SKM-1 (cell line): ENCODE measurements at regions not wholly inside any gene's neighbourhood (a gene's known extent, or its start where the extent isn't known, plus 50 kb on each side); places are given as distances from the start of the nearest gene placed in this dataset.

ENCODE experiments used
- DNase-seq: peaks from one replicate; lab custom pipeline; 2025; ENCODE audit not compliant: unreplicated experiment; lab: John Stamatoyannopoulos, UW

DNA sequence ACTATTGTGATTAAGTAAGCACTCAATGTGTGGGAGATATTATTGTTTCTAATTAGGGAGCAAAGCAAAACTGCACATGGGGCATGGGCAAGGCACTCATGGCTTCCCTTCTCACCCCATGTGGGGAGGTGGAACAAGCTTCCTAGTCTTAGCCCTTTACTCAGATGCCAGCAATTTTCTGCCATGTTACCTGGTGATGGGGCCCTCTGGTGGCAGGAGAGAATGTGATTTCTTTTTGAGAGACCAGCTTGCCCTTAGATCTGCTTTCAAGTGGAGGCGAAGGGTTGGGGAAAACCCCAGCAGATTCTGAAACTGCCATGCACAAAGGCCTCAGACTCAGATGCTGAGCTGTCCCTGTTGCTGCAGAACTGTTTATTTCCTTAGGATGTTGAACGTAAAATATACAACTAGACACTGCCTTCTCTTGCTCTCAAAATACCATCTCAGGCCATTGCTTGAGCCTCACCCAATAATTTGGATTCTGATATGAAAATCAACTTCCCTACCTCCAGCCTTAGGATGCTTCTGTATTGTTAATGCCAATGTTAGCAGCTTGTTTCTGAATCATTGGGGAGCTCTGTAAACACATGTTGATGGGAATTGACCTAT is 130.2 kb upstream of the TPRG1 start:
- no peak for DNase-seq

DNA sequence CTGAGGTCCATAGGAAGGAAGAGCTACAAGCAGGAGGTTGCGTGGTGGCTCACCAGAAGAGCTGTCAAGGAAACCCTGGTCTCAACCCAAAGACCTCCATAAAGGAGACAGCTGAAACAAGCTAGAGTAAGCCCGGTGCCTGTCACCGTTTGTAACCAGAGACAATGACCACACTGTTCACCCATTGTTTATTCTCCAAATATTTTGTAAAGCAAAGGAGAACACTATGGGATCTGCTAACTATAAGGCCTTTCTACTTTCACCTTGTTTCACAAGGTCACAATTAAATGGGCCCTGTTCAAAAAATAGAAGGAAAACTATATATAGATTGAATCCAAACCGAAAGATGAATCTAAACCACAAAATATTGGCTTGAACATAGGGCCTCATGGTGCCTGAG is 128.9 kb upstream of the TPRG1 start:
- DNase-seq = no peak

DNA sequence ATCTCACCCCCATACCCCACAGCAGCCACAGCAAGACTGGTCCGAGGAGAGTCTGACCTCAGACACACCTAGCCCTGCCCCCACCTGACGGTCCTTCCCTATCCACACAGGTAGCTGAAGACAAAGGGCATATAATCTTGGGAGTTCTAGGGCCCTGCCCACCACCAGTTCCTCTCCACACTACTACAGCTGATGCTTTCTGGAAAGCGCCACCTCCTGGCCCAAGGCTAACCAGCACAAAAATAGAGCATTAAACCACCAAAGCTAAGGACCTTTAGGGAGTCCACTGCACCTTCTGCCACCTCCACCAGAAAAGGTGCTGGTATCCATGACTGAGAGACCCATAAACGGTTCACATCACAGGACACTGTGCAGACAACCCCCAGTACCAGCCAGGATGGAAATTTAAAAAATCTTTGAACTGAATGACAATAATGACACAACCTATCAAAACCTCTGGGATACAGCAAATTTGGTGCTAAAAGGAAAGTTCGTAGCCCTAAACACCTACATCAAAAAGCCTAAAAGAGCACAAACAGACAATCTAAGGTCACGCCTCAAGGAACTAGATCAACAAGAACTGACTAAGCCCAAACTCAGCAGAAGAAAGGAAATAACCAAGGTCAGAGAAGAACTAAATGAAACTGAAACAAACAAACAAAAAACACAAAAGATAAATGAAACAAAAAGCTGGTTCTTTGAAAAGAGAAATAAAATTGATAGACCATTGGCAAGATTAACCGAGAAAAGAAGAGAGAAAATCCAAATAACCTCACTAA is 122.1 kb upstream of the TPRG1 start:
- no peak for DNase-seq

DNA sequence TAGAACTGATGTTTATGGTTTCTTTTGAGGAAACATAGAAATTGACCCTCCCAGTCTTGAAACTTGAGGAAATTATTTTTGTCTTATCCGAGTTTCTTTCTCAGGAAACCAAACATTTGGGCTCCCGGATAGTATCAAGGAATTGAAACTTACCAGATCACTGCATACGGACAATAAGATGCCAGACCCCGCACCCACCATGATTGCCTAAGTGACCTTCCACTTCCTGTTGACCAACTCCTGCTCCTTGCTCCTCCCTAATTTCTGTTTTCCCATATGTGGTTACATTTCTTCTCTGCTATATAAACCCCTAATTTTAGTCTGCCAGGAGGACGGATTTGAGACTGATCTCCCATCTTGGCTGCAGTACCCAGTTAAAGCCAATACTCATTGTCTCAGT is 118.4 kb upstream of the TPRG1 start:
- no peak for DNase-seq

DNA sequence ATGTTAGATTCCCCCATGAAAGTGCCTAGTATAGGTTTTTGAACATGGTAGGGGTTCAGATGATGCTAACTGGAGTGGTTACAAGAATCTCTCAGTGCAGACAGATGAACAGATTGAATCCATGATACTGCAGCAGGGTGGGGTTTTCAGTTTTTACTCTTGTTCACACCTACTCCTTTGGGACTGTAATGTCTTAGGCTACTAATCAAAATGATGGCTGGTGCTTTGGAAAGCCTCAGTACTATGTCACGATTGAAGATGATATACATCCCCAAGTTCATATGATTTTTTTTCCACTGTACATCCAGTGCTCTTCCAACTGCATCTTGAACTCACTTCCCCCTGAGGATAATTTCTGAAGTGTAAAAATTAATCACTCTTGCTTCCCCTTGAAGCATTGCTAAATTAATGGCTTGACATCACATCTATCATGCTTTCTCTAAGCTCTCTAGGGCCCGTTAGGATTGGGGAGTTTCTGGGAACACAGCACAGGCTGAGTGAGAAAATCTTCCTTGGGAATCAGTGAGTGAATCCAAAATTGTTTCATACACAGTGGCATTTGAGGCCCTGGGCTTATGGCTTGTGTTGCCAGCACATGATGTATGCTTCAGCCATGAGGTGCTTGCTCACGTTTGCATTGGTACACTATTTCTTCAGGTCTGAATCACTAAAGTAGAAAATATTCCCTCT is 115.0 kb upstream of the TPRG1 start:
- no peak for DNase-seq

DNA sequence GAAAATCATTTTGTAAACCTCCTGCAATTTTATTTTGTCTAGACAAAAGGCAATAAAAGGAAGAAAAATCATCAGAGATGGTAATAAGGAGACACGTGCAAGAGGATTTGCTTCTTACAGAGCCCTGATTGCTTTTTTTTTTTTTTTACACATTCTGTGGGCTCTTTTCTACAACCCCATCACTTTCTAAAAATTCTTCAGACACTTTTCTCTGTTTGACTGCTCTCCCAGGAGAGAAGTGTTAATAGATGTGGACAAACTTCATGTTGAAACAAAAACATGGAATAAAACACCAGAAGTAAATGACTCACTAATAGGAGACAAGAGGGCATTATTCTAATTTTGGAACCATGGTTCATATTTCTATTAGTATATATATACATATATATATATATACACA is 114.4 kb upstream of the TPRG1 start:
- no peak for DNase-seq

DNA sequence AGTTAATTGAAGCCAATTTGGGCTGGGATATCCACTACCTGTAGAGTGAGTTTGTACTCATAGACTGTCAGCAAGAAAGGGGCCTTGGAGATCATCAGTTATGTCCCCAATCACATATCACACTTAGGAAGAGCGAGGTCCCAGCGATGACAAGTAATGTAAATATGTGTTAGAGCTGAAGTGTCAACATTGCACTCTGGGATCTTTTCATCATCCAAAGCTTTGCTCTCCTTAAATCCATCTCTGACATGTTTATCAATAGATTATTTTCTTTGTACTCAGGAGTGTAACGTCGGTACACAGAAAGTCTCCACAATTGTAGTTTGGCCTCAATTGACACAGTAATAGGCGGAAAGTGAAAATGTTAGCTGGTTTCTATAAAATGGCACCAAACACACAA is 113.7 kb upstream of the TPRG1 start:
- DNase-seq = no peak

DNA sequence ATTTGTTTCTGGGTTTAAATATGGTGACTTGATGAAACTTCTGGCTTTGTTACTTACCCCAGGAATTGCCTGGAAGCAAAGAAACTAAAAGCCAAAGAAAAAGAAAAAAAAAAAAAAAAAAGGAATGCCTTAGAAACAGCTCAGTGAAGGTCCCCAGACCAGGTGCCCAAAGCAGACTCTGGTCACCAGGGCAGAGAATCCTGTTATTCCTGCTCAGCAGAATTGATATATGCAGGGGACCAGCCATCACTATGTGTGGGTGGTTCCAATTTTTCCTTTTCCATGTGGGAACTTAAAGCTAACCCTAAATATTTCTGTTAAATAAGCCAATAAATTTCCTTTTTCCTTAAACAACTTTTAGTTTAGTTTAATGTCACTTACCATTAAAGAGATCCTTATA is 100.8 kb upstream of the TPRG1 start:
- no peak for DNase-seq

DNA sequence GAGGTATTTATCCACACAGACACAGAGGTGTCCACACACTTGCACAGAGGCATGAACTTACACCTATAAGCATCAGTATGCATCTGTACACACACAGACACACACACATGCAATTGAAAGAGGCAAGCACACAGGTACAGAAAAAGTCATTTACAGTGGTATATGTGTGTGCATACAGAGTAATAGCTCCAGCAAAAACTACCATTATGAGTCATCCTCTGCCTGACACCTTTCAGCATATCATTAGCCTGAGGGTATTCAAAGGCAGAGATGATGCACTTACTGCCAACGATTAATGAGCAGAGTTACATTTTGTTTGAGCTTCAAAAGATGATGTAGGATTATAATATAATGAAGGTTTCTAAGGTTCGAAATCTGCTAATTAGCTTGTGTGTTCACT is 100.3 kb upstream of the TPRG1 start:
- no peak for DNase-seq

DNA sequence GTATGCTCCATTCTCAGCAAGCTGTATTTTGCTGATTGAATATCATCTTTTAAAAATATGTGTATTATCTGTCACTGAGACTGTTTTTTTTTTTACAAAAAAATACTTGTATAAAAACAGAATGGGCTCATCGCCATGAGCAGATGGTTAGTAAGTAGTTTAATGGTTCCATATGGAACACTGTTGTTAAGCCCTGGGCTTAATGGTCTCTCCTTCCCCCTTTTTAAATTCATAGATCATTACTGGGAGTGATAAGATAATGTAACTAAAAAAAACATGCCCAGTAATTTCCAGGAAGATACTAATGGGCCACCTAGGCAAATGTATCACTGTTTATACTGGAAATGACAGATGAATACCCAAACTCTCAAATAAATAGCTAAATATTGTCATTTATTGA is 95.3 kb upstream of the TPRG1 start:
- DNase-seq = no peak

DNA sequence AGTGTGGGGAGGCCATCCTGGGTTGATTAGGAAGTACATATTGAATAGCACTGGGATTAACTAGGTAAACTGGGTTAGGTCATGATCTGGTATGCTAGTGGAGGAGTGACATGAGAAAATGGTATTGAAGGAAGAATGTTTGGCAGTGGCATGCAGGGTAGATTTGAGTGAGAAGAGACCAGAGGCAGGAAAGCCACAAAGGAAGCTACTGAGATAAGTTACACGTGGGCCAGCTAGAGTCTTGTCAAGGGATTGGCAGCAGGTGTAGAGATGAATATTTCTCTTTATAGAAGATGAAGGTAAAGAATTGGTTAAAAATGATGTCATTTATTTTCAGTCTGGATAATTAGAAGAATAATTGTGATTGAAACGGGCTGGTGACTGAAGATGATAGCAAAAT is 91.0 kb upstream of the TPRG1 start:
- DNase-seq = no peak

DNA sequence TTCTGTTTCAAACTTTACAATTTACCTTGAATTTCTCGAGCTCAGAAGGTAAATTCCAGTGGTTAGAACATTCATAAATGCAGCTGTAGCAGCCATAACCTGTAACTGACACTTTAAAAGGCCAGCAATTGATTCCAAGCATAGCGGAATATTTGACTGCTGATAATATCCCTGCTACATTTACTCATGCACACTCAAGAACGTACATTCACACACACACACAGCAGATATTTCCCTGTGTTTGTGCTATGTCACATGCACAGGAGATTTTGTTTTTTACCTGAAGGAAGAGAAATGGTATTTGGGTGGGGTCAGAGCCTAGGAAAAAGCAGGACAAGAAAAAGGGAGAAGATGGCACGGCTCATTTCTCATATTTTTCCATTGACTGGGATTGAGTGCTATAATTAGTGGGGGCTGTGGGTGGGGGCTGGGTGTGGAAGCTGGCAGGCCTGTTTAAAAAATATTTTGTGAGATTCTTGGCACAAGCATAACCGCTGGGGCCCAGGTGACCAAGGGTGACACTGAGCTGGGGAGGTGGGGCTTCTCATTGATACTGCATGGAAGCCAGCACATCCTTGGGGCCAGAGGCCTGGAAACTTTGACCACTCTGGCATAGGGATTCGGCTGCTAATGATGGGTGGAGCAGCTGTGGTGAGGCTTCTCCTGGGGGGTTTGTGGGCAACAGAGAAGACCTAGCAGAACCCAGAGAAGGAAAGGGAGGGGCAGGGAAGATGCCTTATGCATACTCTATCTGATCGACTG is 88.9 kb upstream of the TPRG1 start:
- no peak for DNase-seq

DNA sequence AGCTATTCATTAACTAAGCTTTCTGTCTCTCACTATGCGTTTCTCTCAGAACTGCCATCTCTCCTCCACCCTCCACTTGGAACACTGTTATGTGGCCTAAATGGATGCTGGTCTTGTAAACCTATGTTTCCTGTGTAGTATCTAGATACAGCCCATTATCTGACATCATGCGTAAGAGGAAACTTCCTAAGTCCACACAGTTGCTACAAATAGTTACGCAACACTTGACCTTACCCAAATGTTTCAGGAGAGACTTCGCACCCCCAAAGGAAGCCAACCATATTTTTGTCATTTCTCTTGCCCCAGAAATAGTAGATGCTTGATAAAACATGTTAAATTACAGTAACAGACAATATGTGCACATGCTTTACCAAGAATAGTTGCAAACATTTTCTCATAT is 87.2 kb upstream of the TPRG1 start:
- DNase-seq = no peak

DNA sequence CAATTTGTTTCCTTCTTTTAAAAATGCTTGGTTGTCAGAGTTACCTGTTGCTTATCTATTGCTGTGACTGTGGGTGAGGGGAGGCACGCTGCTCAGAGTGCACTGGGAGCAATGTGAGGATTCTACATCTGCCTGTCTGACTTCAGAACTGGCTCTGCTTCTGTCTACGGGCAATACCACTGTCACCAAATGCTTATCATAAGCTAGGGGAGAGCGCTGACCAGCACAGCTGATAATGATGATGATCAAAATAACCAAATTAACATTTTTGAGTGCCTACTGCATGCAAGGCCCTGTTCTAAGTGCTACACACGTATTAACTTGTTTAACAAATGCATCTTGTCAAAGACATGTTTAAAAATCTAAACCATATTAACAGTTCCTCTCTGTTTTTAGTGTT is 79.2 kb upstream of the TPRG1 start:
- no peak for DNase-seq

DNA sequence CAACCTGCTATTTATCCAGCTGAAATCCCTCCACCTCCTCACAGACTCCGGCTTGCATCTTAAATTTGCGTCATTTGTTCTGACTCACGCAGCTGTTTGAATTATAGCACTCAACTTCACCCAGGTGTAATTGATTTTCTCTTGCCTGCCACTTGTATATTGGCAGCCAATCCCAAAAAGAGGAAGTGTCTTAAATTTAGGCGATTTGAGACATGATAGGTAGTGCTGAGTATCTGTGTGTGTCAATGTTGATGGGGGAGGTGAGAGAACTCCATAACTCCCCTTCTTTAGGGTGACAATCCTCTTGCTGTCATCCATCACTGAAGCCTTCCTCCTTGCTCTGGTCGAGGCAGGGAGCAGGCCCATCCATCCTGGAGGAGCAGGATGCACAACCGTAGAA is 77.2 kb upstream of the TPRG1 start:
- DNase-seq = no peak

DNA sequence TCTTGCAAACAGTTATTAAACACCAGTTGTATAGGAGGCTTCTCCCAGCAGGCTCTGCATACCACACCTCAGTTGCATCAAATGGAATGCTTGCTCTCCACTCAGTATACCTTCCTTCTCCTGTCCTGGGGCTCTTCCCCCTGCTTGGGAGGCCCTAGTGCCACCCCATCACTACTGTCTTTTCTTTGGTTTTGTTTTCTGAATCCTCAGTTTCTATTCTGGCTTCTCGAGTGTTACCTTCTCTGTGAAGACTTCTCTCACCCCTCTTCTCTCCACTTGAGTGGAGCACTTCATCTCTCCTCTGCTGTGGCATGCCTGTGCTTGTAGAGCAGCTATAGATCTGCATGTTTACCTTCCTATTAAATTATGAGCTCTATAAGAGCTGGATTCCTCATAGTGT is 75.7 kb upstream of the TPRG1 start:
- no peak for DNase-seq

DNA sequence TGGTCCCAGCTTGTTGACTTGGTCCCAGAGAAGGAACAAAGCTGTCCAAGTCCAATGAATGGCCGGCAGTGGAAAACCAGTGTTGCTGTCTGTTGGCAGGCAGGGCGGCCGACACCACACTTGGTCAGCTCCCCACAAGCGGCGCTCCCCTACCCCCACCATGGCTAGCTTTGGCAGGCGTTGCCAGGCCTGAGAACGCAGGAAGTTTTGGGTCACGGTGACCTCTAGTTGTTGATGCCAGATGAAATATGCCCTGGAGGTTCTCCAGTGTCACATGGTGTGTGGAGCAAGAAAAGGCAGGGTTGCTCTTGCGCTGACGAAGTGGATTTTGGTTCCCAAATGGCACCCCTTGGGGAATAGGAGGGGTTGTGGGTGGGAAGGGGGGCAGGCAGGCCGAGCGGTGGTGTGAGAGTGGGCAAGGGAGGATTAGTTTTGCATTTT is 72.7 kb upstream of the TPRG1 start:
- DNase-seq = no peak

DNA sequence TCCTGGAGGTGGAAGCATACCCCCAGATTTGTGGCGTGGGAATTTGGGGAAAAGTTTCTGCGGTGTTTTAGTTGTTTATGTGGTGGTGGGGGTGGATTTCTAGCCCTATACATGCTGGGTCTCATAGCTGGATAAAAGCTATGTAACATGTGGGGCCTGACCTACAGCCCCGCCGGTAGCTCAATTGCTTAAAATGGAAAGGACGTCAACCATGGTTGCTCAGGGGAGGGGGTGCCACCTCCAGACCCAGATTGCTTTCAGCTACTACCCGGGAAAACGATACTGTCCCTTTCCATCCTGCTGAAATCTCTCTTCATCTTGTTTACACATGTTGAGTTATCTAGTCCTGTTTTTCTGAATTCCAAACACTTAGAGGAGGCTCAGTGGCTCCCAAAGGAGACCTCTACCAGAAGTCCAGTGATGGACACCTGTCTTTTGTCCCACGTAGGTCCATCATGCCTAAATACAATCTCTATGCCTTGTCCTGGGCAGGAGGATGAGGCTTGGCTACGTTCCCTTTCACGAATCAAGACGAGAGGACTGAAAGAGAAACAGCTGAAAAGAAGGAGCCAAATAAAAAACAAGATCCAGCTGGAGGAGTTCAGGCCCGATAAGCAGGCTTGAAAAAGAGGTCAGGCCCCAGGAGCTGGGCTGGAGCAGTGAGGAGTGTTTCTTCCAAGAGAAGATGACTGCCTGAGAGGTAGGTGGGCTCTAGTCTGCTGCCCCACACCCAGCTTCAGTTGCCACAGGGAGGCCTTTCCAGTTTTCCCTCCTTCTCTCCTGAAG is 72.1 kb upstream of the TPRG1 start:
- DNase-seq = no peak

DNA sequence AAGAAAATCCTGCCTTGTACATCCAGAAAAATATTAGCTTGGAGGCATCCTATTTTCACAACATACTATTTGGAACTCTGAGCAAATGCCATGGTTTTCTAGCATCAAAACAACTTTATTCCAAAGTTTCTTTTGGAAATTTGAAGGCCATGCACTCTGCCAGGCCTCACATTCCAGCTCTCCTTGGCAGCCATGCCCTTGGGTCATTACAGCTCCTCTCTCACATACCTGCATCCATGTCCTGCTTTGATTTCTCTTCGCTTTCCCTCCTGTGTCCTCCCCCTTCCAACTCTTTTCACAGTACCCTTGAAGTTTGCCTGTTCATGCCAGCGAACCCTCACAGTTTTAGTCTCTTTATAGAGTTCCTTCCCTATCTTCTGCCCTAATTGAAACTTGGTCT is 70.9 kb upstream of the TPRG1 start:
- DNase-seq = no peak

DNA sequence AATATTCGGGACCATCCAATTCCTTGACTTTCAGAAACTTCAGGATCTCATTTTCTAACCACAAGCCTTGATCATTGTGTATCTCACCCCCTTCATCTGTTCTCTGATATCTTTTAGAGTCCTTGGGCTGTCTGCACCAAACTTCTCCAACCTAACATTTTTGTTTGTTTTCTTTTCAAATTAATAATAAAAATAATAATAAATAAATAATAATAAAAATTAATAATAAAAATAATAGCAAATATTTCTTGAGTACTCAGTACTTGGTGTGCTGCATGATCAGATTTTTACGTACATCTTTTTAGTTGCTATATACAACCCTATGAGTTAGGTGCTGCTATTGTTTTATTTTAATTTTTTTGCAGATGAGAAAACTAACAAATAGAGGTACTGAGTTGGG is 70.2 kb upstream of the TPRG1 start:
- DNase-seq = no peak

DNA sequence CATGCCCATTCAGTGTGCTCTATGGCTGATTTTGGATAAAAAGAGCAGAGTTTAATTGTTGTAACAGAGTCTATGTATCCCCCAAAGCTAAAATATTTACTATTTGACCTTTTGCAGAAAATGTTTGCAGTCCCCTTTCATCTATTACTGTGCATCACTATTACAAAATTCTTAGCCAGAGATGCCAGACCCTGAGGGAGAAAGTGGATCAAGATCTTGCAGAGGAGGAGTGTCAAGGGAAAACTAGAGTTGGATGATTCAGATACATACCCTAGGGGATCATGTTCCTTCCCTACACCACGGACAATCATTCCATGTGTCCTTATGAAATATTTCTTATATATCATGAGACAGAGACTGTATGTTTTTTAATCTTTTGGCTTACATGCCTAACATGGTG is 68.6 kb upstream of the TPRG1 start:
- DNase-seq = no peak
